Brain pericyte (primary cell): ENCODE measurements at regions not wholly inside any gene's neighbourhood (a gene's known extent, or its start where the extent isn't known, plus 50 kb on each side); places are given as distances from the start of the nearest gene placed in this dataset.
"Not testable (repeated sequence)": the region's sequence is repeated elsewhere in the genome, so short reads cannot be mapped to it uniquely, and the experiment has no call there.

Source experiments
- DNase-seq: peaks from one replicate; pipeline ENCODE4 v3.0.0-alpha.2; 2012; ENCODE audit warnings: low read depth, low spot score

- no peak for DNase-seq
Measured at GRCh38 chr3:88291486-88291885, 141.7 kb downstream of the C3orf38 start.

DNA sequence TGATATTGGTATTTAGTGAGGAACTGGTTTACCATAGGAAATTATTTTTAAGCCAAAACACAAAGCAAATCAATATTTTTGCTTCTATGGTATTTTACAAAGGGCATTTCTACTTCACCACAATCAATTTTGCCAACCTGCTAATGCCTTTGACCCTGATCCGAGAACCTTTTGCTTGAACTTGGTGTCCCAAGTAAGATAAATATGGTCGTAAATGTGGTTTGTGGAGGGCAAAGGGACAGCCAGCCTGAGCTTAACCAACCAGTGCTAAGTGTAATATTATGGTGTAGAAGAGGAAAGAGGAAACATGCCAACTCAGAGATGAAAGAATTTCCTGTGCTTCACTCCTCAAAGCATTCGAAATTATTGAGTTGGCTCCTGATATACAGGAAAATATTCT lies 148.4 kb downstream of the C3orf38 start:
- no peak for DNase-seq

DNA sequence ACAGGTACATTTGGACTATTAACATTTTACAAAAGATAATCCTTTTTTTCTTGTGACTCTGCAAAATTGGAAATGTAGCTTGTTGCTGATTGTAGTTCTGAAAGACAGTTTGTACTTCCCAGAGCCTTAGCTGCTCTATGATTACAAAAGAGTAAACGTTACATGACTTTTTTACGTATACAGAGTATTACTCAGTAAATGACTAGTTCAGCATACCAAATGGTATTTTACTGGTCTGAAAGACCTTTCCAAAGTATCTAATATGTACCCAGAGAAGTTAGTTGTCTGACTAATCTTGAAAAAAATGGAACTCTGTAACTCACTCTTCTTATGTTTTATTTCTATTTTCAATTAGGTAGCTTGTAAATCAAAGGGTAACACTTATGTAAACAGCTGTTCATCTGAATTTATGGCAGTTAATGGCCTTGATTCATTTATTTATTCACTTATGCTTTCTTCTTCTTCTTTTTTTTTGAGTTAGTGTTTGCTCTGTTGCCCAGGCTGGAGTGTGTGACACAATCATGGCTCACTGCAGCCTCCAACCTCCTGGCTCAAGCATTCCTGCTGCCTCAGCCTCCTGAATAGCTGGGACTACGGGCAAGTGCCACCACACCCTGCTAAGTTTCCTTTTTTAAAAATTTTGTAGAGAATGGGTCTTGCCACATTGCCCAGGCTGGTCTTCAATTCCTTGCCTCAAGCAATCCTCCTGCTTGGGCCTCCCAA lies 151.7 kb downstream of the C3orf38 start:
- no peak for DNase-seq

DNA sequence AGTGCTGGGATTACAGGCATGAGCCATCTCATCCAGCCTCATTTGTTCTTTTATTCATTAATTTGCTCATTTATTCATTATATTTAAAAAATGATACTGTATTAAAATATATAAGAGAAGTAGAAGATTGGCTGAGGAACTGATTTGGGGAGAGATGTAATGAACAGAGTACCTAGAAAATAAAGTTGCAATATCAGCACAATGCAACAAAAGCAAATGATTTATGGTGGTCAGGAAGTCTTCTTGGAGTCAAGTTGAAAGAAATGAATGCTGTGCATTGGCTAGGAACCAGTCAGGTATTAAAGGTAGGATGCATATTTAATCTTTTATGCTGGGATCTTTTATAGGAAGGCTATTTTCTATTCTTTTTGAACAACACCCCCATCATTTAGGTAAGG lies 152.2 kb downstream of the C3orf38 start:
- no peak for DNase-seq

- not testable (repeated sequence) for DNase-seq
Measured at GRCh38 chr3:88303331-88303904, 153.7 kb downstream of the C3orf38 start.

GRCh38 chr3:88307666-88308065 lies 157.9 kb downstream of the C3orf38 start:
- DNase-seq: no peak

DNA sequence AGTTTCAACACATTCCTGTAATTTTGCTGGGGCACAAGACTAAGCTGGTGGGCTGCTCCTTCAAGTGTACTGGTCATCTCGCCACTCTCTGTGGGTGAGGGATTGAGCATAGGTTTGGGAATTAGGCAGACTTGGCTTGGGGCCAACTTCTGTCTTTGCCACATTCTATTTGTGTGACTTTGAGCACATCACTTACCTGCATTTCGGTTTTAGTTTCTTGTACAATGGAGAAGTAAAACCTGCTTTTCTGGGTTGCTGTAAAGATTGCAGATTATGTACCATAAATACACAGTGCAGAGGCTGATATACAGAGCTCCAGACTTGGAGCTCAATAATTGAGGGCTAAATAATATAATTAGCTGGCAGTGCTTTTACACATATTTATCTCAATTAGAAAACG lies 162.1 kb downstream of the C3orf38 start:
- DNase-seq: no peak

- DNase-seq: no peak
Measured at GRCh38 chr3:88312256-88312655, 162.5 kb downstream of the C3orf38 start.

- DNase-seq: no peak
Measured at GRCh38 chr3:88318067-88318466, 168.3 kb downstream of the C3orf38 start.

- DNase-seq: no peak
Measured at GRCh38 chr3:88321363-88322050, 171.7 kb downstream of the C3orf38 start.

DNA sequence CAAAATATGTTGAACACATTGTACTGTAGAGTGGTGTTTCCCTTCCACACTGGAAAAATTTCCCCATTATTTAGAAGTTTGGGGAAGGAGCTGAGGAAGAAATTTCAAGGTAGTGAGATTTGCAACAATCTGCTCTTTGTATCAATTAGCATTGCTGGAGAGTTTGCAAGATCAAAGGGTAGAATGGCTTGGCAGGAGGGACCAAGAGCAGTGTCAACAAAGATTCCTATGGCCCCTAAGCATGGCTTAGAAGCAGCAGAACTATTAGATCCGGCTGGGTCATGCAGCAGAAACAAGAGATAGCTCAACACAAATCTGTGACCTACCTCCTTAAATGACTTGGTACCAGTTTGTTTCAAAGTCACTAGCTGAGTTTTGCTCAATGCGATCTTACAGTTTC lies 175.0 kb downstream of the C3orf38 start:
- DNase-seq: no peak

GRCh38 chr3:88334187-88334868 lies 184.6 kb downstream of the C3orf38 start:
- DNase-seq: no peak

DNA sequence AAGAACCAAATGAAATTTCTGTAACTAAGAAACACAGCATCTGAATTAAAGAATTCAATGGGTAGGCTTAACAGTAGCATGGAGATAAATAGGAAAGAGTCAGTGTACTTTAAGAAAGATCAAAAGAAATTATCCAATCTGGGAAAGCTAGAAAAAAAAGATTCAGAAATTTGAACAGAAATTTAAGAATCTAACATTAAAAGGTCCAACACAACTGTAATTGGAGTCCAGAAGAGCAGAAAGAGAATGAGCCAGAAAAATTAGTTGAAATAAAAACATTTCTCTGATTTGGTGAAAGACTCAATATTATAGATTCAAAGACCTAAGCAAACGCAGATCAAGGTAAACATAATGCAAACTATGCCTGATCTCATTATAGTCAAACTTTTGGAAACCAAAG lies 187.1 kb downstream of the C3orf38 start:
- DNase-seq: no peak

GRCh38 chr3:88343264-88343663 lies 193.5 kb downstream of the C3orf38 start:
- no peak for DNase-seq

GRCh38 chr3:88346643-88347042 lies 196.9 kb downstream of the C3orf38 start:
- no peak for DNase-seq

DNA sequence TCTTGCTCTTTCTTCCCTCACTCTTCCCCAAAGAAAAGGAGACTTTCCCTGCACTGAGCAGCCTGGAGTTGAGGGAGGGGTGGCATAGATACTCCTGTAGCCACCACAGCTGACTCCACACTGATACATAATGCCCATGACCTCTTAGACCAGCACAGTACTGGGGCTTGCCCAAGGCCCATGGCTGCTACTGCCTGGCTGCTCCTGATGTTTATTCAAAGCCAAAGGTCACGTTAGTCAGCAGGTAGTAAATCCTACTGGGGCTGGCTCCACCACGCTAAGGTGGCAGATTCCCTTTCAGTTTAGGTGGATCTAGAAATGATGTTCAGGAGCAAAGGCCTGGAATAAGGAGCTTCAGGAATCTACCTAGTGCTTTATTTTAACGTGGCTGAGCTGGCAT lies 212.7 kb downstream of the C3orf38 start:
- DNase-seq: no peak

DNA sequence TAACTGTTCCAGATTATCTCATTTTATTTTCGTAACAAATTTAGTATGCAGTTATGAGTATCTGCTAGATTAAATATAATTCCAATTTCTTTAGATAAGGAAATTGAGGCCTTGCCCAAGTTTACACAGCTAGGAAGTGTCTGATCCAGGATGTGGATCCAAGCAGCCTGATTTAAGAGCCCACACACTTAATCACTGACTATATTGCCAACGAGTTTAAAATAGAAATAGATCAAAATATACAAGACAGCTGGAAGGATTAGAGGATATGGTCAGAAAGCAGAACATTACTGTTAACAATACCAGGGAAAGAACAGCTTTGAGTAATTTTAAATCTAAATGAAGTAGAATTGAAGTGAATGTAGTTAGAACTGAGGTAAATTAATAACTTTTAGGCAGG lies 215.2 kb downstream of the C3orf38 start:
- no peak for DNase-seq

- DNase-seq: no peak
Measured at GRCh38 chr3:88369337-88369736, 219.6 kb downstream of the C3orf38 start.

DNA sequence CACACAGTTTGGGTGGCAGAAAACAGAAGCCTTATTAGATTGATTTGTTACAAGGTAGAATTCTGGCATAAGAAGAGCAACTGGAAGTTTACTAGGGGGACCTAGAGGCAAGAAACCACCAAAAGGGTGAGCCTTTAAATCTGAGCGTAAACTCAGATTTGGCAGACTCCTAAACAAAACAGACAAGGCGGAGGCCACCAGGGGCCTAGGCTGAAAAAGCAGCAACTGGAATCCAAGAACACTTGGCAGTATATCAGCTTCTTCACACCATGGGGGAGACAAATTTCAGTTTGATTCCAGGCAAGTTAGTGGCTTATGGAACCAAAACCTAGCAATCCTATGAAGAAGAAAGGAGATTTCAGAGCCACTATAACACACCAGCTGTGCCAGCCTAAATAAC lies 220.0 kb downstream of the C3orf38 start:
- no peak for DNase-seq

GRCh38 chr3:88385090-88385489 lies 235.3 kb downstream of the C3orf38 start:
- no peak for DNase-seq

DNA sequence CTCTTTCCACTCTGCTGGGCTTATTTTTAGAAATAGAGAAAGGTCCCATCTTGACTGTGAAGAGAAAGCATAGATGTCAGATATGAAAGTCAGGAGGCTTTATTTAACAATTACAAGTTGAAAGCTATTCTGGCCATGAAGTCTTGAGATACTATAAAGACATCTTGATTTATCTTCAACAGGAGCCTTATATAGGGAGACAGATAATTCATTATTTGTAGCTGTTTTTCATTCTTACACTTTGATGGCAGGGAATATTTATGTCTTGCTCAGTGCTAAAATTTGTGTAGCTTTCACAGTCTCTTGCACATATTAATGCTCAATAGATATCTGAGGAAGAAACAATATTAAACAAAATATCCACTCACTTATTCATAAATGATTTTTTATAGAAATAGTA lies 248.8 kb downstream of the C3orf38 start:
- no peak for DNase-seq

- no peak for DNase-seq
Measured at GRCh38 chr3:88403319-88403718, 253.6 kb downstream of the C3orf38 start.

DNA sequence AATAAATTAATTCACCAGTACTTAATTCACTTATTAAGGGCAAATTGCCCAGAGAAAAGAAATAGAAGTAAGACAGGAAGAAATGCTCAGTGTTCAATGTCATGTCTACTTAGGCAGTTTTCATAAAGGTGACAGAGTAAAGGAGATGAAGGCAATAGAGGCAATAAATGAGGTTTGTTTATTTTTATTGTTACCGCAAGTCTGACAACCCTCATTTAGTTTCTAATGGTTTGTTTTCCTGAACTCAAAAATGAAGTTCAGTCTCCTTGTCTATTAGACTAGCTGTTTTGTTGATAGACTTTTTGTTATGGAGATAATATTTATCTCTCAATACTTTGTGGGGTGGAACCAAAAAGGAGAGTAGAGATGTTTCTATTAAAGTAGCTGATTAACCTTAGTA lies 258.3 kb downstream of the C3orf38 start:
- no peak for DNase-seq
